OCI-LY7 (cell line): ENCODE measurements at regions not wholly inside any gene's neighbourhood (a gene's known extent, or its start where the extent isn't known, plus 50 kb on each side); places are given as distances from the start of the nearest gene placed in this dataset.

Experiments used
- EZH2phosphoT487 ChIP-seq: fragments of 200-600 bp; sonication (generic); IDR thresholded peaks from 2 replicates; pipeline ENCODE4 v1.6.1; 2018; ENCODE audit warnings: low read depth, borderline replicate concordance, mild to moderate bottlenecking, mixed run types, antibody characterized with exemption, low read length, moderate library complexity, mixed read lengths
- TF ChIP-seq, protein P1 (sequence below): fragments of 200-600 bp; sonication (generic); conservative IDR thresholded peaks from 2 replicates; pipeline ENCODE4 v1.5.1; 2014; ENCODE audit warnings: mild to moderate bottlenecking, antibody characterized with exemption, low read length, moderate library complexity, mixed read lengths

DNA sequence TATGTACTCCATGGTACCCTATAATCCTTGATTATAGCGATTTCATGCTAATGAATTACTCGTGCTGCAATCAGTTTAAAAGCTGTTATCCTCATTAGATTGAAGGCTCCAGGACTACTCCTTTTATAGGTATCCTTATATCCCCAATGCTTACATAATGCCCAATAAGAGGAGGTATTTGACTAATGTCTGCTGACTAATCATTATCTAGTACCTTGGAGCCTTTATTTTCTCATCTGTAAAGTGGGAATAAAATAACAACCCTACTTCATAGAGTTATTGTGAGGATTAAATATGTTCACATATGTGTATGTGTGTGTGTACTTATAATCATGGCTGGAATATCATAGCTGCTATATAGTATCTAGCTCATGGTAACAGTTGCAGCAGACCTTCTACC lies 1031.5 kb downstream of the CDH11 start:
- TF ChIP-seq, protein P1, sequence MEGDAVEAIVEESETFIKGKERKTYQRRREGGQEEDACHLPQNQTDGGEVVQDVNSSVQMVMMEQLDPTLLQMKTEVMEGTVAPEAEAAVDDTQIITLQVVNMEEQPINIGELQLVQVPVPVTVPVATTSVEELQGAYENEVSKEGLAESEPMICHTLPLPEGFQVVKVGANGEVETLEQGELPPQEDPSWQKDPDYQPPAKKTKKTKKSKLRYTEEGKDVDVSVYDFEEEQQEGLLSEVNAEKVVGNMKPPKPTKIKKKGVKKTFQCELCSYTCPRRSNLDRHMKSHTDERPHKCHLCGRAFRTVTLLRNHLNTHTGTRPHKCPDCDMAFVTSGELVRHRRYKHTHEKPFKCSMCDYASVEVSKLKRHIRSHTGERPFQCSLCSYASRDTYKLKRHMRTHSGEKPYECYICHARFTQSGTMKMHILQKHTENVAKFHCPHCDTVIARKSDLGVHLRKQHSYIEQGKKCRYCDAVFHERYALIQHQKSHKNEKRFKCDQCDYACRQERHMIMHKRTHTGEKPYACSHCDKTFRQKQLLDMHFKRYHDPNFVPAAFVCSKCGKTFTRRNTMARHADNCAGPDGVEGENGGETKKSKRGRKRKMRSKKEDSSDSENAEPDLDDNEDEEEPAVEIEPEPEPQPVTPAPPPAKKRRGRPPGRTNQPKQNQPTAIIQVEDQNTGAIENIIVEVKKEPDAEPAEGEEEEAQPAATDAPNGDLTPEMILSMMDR, result no peak
- no peak for TF ChIP-seq EZH2phosphoT487
